IPS-15b (cell line): ENCODE measurements at regions not wholly inside any gene's neighbourhood (a gene's known extent, or its start where the extent isn't known, plus 50 kb on each side); places are given as distances from the start of the nearest gene placed in this dataset.

Source experiments
- H3K27me3 ChIP-seq: one replicate; pipeline ENCODE4 v1.6.1; 2013; ENCODE audit warnings: low read length; ENCODE audit not compliant: control insufficient read depth, insufficient read depth
- H3K36me3 ChIP-seq: one replicate; pipeline ENCODE4 v1.6.1; 2013; ENCODE audit warnings: low read length; ENCODE audit not compliant: control insufficient read depth, insufficient read depth
- H3K4me1 ChIP-seq: one replicate; pipeline ENCODE4 v1.6.1; 2013; ENCODE audit warnings: mild to moderate bottlenecking, low read length; ENCODE audit not compliant: control insufficient read depth, insufficient read depth
- H3K4me3 ChIP-seq: one replicate; pipeline ENCODE4 v1.5.1; 2013; ENCODE audit warnings: low read depth, low read length
- H3K9ac ChIP-seq: one replicate; pipeline ENCODE4 v1.6.1; 2013; ENCODE audit warnings: low read depth, mild to moderate bottlenecking, low read length
- H3K9me3 ChIP-seq: one replicate; pipeline ENCODE4 v1.6.1; 2013; ENCODE audit warnings: mild to moderate bottlenecking, low read length; ENCODE audit not compliant: control insufficient read depth, insufficient read depth

DNA sequence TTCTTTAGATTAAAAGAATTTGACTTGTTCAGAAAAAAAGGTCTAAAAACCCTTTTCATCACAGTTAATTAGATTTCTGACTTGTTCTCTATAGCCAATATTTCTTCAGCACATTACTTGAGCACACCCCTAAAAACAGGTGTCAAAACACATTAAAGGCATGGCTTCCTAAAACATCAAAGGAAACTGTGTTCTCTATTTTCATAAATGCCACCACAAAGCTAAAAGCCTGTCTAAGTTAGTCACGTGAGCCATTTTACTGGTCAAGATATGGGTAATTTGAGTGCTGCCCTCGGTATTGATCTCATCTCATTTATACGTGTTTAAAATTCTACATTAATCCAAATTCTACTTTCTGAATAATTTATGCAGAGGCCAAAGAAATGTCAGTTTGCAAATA is 580.5 kb downstream of the HAO1 start:
- Histone ChIP-seq H3K4me1 (peaks cover 2% of the 10 kb centered on the region), H3K9me3 (no peaks in the 10 kb centered on the region), H3K36me3 (no peaks in the 10 kb centered on the region)

DNA sequence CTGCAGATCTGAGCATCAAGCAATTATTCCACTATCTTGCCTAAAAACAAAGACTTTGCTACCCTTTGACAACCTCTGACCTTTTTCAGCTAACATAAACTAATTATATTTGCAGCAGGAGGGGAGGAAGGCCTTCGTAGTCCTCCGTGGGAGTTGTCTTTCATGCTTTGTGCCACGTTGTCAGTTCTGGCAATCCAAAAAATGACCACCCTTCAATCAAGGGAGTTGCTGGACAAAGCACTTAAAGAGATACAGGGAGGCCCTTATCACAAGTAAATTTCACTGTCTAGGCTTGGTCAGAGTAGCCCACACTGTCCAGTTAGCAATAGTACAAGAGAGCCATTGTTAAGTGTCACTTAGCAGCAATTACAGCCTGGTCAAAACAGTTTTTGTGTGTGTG is 578.9 kb downstream of the HAO1 start:
- H3K36me3 ChIP-seq: no peaks in the 10 kb centered on the region
- no peaks in the 10 kb centered on the region for H3K9me3 ChIP-seq
- H3K4me1 ChIP-seq: peaks cover 2% of the 10 kb centered on the region
- H3K4me3 ChIP-seq: no peak overlapping the region
- H3K27me3 ChIP-seq: no peaks in the 10 kb centered on the region
- no peak overlapping the region for H3K9ac ChIP-seq

More for the DNA sequence above, 580.5 kb downstream of the HAO1 start:
- Histone ChIP-seq H3K27me3 (no peaks in the 10 kb centered on the region), H3K9ac (no peak overlapping the region), H3K4me3 (no peak overlapping the region)

DNA sequence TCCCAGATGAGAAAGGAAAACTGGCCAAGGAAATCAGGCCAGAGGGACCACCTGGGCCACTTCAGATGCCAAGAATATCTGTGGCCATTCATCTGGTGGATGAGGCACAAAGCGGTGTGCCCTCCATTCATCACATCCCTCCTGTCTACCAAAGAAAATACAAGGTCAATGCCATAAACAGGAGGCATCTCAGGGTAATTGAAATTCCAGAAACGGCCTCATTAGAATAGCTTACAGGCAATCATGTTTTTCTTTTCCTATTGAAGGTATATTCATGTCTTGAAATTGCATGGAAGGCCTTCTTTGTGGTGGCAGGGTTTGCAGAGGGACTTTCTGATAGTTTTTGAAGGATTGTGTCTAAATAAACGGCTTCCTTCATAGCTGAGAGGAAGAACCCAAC is 578.3 kb downstream of the HAO1 start:
- Histone ChIP-seq H3K36me3 (no peaks in the 10 kb centered on the region), H3K27me3 (no peaks in the 10 kb centered on the region), H3K9ac (no peak overlapping the region), H3K9me3 (no peaks in the 10 kb centered on the region), H3K4me3 (no peak overlapping the region), H3K4me1 (peaks cover 2% of the 10 kb centered on the region)

- no peak overlapping the region for H3K9ac ChIP-seq
- no peaks in the 10 kb centered on the region for H3K9me3 ChIP-seq
- no peak overlapping the region for H3K4me3 ChIP-seq
- H3K4me1 ChIP-seq: peaks cover 2% of the 10 kb centered on the region
- no peaks in the 10 kb centered on the region for H3K36me3 ChIP-seq
- no peaks in the 10 kb centered on the region for H3K27me3 ChIP-seq
These were observed 577.7 kb downstream of the HAO1 start for GRCh38 chr20:7362601-7363000.

DNA sequence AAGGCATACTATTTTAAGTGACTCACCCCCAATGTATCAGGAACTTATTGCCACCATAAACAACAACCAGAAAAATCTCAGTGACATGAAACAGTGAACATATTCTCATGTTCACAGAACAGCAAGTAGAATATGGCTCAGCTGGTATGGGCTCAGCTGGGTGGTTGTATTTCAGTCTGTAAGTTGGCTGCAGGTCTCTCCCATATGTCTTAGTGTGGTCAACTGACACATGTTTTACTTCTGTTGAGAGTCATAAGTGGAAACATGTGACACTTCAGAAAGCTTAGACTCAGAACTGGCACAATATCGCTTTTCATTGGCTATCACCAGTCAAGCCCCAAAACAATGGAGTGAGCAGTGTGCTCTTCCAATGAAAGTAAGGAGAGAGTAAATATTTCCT is 574.1 kb downstream of the HAO1 start:
- no peak overlapping the region for H3K4me3 ChIP-seq
- no peaks in the 10 kb centered on the region for H3K27me3 ChIP-seq
- H3K9me3 ChIP-seq: no peaks in the 10 kb centered on the region
- H3K4me1 ChIP-seq: peaks cover under 1% of the 10 kb centered on the region
- no peaks in the 10 kb centered on the region for H3K36me3 ChIP-seq
- no peak overlapping the region for H3K9ac ChIP-seq

DNA sequence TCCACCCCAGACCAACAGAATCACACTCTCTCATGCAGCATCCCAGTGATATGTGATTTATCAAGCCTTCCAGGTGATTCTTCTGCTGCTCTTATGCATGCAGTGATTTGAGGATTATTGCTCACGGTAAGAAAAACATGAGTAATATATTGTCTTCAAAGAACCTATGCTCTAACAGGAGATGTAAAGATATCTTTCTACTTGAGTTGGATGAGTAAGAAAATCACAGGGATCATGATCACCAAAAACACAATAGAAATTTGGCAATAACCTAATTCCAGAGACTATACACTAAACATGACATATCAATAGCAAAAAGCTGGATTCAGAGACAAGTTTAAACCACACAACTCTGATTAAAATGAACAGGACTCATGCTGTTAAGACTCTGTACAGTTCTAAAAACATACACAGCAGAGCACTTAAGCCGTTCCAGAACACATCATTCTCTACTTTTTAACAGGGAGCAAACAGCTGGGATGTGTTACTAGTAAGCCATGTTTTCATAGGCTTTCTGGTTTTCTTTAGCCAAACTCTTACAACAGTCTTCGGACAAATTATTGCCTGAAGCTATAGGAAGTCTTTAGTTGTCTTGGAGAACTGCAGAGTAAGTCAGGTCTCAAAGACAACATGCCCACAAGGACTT is 568.6 kb downstream of the HAO1 start:
- Histone ChIP-seq H3K4me3 (no peak overlapping the region), H3K9ac (no peak overlapping the region), H3K9me3 (no peaks in the 10 kb centered on the region), H3K36me3 (no peaks in the 10 kb centered on the region), H3K4me1 (no peaks in the 10 kb centered on the region), H3K27me3 (no peaks in the 10 kb centered on the region)

DNA sequence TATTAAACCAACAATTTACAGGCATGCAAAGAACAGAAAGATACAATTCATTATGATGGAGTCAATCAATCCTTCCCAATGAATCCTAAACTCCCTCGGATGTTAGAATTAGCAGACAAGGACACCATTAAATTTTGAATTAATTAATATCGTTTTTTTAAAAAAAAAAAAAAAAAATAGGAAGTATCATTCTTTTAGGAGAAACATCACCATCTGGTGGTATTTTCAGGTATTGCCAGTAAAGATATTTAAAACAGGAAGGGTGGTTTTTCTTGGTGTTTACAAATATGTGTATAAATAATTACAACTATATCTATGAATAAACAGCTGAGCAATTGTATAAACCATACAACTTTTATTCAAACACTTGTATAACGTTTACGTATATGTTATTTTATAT is 564.4 kb downstream of the HAO1 start:
- Histone ChIP-seq H3K36me3 (no peaks in the 10 kb centered on the region), H3K27me3 (no peaks in the 10 kb centered on the region), H3K9me3 (no peaks in the 10 kb centered on the region), H3K4me1 (peaks cover 5% of the 10 kb centered on the region), H3K9ac (no peak overlapping the region), H3K4me3 (no peak overlapping the region)

- Histone ChIP-seq H3K4me1 (peaks cover 5% of the 10 kb centered on the region), H3K9ac (no peak overlapping the region), H3K4me3 (no peak overlapping the region), H3K27me3 (no peaks in the 10 kb centered on the region), H3K9me3 (no peaks in the 10 kb centered on the region), H3K36me3 (no peaks in the 10 kb centered on the region)
These were observed 561.2 kb downstream of the HAO1 start for GRCh38 chr20:7378864-7379605.

DNA sequence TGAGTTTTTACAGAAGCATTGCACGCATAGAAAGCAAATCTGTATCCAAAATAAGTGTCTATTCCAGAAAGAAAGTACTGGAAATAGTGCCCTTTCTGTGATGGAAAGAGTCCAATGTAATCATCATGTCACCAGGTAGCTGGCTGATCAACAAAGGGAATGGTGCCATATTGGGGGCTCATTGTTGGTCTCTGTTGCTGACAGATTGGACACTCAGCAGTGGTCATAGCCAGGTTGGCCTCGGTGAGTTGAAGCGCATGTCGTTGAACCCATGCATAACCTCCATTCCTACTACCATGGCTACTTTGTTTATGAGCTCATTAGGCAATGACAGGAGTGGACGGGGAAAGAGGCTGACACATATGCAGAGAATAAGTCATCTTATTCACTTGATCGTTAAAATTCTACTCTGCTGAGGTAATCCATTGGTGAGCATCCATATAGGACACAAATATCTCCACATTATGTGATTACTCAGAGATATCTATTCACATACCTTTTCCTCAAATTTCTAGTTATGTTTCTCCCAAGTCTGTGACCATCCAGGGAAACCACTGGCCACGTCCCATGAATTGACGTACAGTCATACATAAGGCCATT is 560.5 kb downstream of the HAO1 start:
- Histone ChIP-seq H3K4me3 (no peak overlapping the region), H3K27me3 (no peaks in the 10 kb centered on the region), H3K9ac (no peak overlapping the region), H3K36me3 (no peaks in the 10 kb centered on the region), H3K9me3 (no peaks in the 10 kb centered on the region), H3K4me1 (peaks cover 5% of the 10 kb centered on the region)

- H3K27me3 ChIP-seq: no peaks in the 10 kb centered on the region
These were observed 557.0 kb downstream of the HAO1 start for GRCh38 chr20:7383216-7383615.

DNA sequence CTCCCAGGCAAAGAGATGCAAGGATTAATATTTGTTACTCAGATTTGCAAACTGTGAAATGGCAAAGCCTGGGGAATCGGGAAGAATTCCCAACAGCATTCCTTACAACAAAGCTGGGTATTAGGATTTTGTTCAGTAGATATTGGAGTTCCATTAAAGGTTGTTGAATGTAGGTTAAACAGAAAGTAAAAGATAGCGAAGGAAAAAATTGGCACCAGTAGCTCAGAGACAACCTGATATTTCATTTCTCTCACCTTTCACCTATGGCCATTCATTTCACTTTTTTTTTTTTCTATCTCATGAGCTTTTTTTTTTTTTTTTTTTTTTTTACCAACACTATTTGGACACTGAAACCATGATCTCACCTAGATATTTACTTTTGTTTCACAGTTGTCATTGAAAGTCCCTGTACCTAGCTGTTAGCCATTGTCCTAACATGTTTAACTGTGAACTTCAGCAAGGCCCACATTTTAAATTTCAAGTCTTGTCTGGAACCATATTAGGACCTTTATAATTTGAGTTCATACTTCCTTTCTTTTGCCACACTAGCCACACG is 552.5 kb downstream of the HAO1 start:
- H3K4me3 ChIP-seq: no peak overlapping the region
- no peaks in the 10 kb centered on the region for H3K27me3 ChIP-seq
- peaks cover 2% of the 10 kb centered on the region for H3K4me1 ChIP-seq
- H3K36me3 ChIP-seq: no peaks in the 10 kb centered on the region
- H3K9ac ChIP-seq: no peak overlapping the region
- no peaks in the 10 kb centered on the region for H3K9me3 ChIP-seq

More at GRCh38 chr20:7383216-7383615, 557.0 kb downstream of the HAO1 start:
- H3K36me3 ChIP-seq: no peaks in the 10 kb centered on the region
- peaks cover 2% of the 10 kb centered on the region for H3K4me1 ChIP-seq
- H3K4me3 ChIP-seq: no peak overlapping the region
- H3K9ac ChIP-seq: no peak overlapping the region
- no peaks in the 10 kb centered on the region for H3K9me3 ChIP-seq

DNA sequence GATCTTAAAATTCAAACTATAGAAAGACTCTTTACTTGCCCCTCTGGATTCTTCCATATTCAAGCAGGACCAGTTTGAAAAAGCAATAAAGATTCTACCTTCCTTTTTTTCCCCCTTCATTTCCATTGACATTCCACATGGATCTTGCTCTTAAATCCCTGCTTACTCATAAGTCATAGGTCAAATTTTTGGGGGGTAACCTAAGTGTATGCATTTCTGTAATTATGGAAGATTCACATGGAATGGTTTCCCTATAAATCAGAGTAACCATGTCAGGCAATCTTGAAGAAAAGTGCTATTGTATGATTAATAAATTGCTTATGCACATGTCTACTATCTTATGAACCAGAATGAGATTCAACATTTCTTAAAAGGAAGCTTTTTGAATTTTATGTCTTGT is 551.0 kb downstream of the HAO1 start:
- no peaks in the 10 kb centered on the region for H3K36me3 ChIP-seq
- no peak overlapping the region for H3K4me3 ChIP-seq
- H3K9ac ChIP-seq: no peak overlapping the region
- no peaks in the 10 kb centered on the region for H3K27me3 ChIP-seq
- peaks cover 2% of the 10 kb centered on the region for H3K4me1 ChIP-seq
- no peaks in the 10 kb centered on the region for H3K9me3 ChIP-seq
